Breast epithelium (tissue), 4 donors: ENCODE measurements at regions not wholly inside any gene's neighbourhood (a gene's known extent, or its start where the extent isn't known, plus 50 kb on each side); places are given as distances from the start of the nearest gene placed in this dataset.
A peak's percentile ranks its signal among the peaks of the same experiment; 100 is the strongest.

Experiments
- DNase-seq, 2 donors: peaks; one replicate each; pipeline ENCODE4 v3.0.0-alpha.2; 2019; ENCODE audit warnings: low spot score in 2 of 2
- H3K27ac ChIP-seq, 2 donors: fragments of 200-600 bp; sonication (generic) in 1 of 2; one replicate each; pipeline ENCODE4 v1.5.1; 2016 to 2019; ENCODE audit warnings: mild to moderate bottlenecking in 1 of 2
- H3K27me3 ChIP-seq, 2 donors: fragments of 200-600 bp; sonication (generic) in 1 of 2; one replicate each; pipeline versions ENCODE4 v1.5.1 to v1.6.0; 2017 to 2019; ENCODE audit warnings: control low read depth in 1 of 2, mild to moderate bottlenecking in 1 of 2
- H3K36me3 ChIP-seq: fragments of 200-600 bp; one replicate; pipeline ENCODE4 v1.5.1; 2019
- H3K4me1 ChIP-seq, 2 donors: fragments of 200-600 bp; sonication (generic); one replicate each; pipeline ENCODE4 v1.5.1; 2016 to 2019; ENCODE audit warnings: control low read depth in 1 of 2
- H3K4me3 ChIP-seq, 3 donors: fragments of 200-600 bp; sonication (generic); 1 replicate in 2 of 3; 2 replicates in 1 of 3; pipeline ENCODE4 v1.5.1; 2016 to 2019; ENCODE audit warnings: mild to moderate bottlenecking in 3 of 3, moderate library complexity in 2 of 3
- H3K9me3 ChIP-seq, 2 donors: fragments of 200-600 bp; sonication (generic) in 1 of 2; one replicate each; pipeline ENCODE4 v1.5.1; 2016 to 2019; ENCODE audit warnings: control low read depth in 1 of 2
- POLR2A ChIP-seq: fragments of 450-650 bp; IDR thresholded peaks from one replicate; pipeline ENCODE4 v1.6.1; 2016; ENCODE audit warnings: antibody characterized with exemption, mild to moderate bottlenecking, moderate library complexity
- POLR2AphosphoS5 ChIP-seq, 3 donors: sonication (generic); formaldehyde crosslinking; IDR thresholded peaks; one replicate each; pipeline ENCODE4 v1.6.1; 2017; ENCODE audit warnings: antibody characterized with exemption in 3 of 3
- intact Hi-C: fragments of 100-400 bp; cut with DNase I; formaldehyde crosslinking; loops from one replicate; pipeline ENCODE4 v1.15.1; 2023; ENCODE audit warnings: low total_unique reads
- TF ChIP-seq, protein P1 (sequence below), 3 donors: fragments of 450-650 bp; IDR thresholded peaks; one replicate each; pipeline ENCODE4 v1.5.1; 2016 to 2017; ENCODE audit warnings: antibody characterized with exemption in 3 of 3, mild to moderate bottlenecking in 3 of 3, moderate library complexity in 3 of 3

DNA sequence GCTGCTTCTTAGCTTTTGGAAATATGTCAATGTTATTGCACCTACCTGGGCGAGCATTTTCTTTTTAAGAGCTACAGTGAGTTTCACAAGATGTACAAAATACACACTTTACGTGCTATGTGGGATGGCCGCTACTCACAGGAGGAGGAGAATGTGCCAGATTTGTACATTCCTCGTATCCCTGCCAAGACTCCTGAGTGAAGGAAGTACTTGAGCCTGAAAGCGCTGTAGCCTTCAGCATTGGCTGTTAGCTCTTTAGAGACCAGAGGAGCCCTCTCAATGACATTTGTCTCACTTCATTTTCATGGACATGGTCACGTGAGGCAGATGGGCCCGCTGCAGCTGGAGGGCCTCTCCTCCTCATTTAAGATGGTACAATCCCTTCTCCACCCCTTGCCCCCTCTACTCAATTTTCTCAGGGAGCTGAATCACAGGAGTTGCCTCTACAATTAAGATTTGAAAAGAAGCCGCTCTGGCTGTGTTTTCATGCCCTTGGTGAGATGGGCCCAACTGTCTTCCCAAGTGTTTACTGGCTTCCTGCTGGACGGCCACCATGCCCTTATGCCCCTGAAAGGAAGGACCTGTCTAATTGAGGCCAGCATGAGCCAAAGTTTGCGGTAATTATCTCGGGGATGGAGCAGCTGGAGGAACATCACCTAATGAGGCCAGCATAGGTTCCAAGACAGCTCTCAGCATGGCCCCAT, 442.6 kb downstream of the PRDM2 start:
- no peaks in the 10 kb centered on the region for H3K9me3 ChIP-seq
- peak in 1 of 2 donors; percentile 38 for DNase-seq
- no peak overlapping the region for H3K4me3 ChIP-seq
- no peaks in the 10 kb centered on the region for H3K27me3 ChIP-seq
- H3K27ac ChIP-seq, result peak overlapping the region in 1 of 2 donors; percentile 7
- TF ChIP-seq, protein P1, sequence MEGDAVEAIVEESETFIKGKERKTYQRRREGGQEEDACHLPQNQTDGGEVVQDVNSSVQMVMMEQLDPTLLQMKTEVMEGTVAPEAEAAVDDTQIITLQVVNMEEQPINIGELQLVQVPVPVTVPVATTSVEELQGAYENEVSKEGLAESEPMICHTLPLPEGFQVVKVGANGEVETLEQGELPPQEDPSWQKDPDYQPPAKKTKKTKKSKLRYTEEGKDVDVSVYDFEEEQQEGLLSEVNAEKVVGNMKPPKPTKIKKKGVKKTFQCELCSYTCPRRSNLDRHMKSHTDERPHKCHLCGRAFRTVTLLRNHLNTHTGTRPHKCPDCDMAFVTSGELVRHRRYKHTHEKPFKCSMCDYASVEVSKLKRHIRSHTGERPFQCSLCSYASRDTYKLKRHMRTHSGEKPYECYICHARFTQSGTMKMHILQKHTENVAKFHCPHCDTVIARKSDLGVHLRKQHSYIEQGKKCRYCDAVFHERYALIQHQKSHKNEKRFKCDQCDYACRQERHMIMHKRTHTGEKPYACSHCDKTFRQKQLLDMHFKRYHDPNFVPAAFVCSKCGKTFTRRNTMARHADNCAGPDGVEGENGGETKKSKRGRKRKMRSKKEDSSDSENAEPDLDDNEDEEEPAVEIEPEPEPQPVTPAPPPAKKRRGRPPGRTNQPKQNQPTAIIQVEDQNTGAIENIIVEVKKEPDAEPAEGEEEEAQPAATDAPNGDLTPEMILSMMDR (IDR thresholded peaks at IDR 0.05), result no peak
- H3K4me1 ChIP-seq, result peaks cover 0 to 14% of the 10 kb centered on the region in 2 donors
- H3K36me3 ChIP-seq, result no peaks in the 10 kb centered on the region
- intact Hi-C loops, result no loop called here

DNA sequence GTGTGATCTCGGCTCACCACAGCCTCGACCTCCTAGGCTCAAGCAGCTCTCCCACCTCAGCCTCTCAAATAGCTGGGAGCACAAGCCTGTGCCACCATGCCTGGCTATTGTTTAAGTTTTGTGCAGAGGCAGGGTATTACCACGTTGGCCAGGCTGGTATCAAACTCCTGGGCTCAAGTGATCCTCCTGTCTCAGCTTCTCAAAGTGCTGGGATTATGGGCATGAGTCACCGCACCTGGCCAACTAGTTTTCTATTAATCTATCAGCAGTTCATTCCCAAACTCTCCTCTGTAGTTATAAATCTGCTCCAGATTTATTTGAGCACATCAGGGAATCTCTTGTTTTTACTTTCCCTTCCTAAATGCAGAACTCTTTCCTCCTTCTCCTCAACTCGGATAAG, 443.8 kb downstream of the PRDM2 start:
- no peak overlapping the region for H3K27ac ChIP-seq
- no peak for TF ChIP-seq POLR2AphosphoS5 (IDR thresholded peaks at IDR 0.05)
- no peak for TF ChIP-seq POLR2A
- TF ChIP-seq, protein P1 (IDR thresholded peaks at IDR 0.05), result no peak
- no peaks in the 10 kb centered on the region for H3K27me3 ChIP-seq
- H3K9me3 ChIP-seq, result no peaks in the 10 kb centered on the region
- no peaks in the 10 kb centered on the region for H3K36me3 ChIP-seq
- no peak for DNase-seq
- H3K4me1 ChIP-seq, result peaks cover 0 to 14% of the 10 kb centered on the region in 2 donors
- intact Hi-C loops, result no loop called here
- H3K4me3 ChIP-seq, result no peak overlapping the region

DNA sequence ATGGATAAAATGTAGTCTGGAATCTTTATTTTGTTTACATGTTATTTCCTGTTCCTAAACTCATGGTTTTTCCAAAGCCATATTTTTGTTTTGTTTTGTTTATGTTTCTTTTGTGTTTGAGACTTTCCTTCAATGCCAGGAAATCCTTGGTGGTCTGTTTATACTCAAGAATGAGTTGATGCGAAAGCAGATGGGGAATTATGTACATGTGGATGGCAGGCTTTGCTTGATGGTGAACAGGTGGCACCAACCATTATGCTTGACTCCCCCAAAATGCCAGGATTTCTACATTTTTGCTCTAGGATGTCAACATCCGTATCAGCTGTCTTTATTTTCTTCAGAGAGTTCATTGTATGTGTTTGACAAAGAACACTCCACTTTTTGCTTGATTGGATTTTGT, 448.5 kb downstream of the PRDM2 start:
- H3K27ac ChIP-seq, result no peak overlapping the region
- no peaks in the 10 kb centered on the region for H3K36me3 ChIP-seq
- H3K9me3 ChIP-seq, result no peaks in the 10 kb centered on the region
- intact Hi-C loops, result no loop called here
- TF ChIP-seq, protein P1 (IDR thresholded peaks at IDR 0.05), result no peak
- TF ChIP-seq POLR2AphosphoS5 (IDR thresholded peaks at IDR 0.05) (no peak), POLR2A (no peak)
- no peaks in the 10 kb centered on the region for H3K4me1 ChIP-seq
- no peak overlapping the region for H3K4me3 ChIP-seq
- no peaks in the 10 kb centered on the region for H3K27me3 ChIP-seq
- DNase-seq, result no peak

DNA sequence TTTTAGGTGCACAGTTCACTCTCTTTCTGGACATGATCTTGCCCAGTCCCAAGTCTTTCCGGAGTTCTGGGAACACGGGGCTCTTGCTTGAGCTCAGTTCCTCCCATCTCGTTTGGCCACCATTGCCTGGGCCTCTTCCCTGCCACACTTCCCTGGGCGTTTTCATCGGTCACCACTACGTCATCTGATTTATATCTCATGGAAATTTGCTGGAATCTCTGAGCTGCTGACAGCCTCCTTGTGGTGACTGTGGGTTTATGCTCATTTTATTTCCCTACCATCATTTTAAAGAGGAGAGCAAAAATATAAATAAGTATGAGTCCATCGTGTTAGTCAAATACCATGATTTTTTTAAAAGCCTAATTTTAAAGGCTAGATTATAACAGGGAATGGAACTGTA, 449.1 kb upstream of the KAZN start:
- intact Hi-C loops, result no loop called here
- Histone ChIP-seq H3K9me3 (no peaks in the 10 kb centered on the region), H3K4me1 (no peaks in the 10 kb centered on the region), H3K27me3 (no peaks in the 10 kb centered on the region), H3K36me3 (no peaks in the 10 kb centered on the region), H3K27ac (no peak overlapping the region), H3K4me3 (no peak overlapping the region)
- no peak for TF ChIP-seq POLR2A
- TF ChIP-seq, protein P1 (IDR thresholded peaks at IDR 0.05), result no peak
- no peak for TF ChIP-seq POLR2AphosphoS5 (IDR thresholded peaks at IDR 0.05)
- no peak for DNase-seq

DNA sequence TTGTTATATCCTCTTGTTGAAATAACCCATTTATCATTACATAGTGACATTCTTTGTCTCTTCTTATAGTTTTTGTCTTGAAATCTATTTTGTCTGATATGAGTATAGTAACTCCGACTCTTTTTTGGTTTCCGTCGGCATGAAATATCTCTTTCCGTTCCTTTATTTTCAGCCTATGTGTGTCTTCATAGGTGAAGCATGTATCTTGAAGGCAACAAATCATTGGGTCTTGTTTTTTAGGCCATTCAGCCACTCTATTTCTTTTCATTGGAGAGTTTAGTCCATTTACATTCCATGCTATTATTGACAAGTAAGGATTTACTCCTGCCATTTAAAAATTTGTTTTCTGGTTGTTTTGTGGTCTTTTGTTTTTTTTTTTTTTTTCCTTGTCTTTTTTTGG, 441.9 kb upstream of the KAZN start:
- H3K9me3 ChIP-seq, result peaks cover 8 to 9% of the 10 kb centered on the region in 2 donors
- no peak overlapping the region for H3K27ac ChIP-seq
- H3K36me3 ChIP-seq, result no peaks in the 10 kb centered on the region
- no peaks in the 10 kb centered on the region for H3K4me1 ChIP-seq
- no peak overlapping the region for H3K4me3 ChIP-seq
- no peaks in the 10 kb centered on the region for H3K27me3 ChIP-seq
- intact Hi-C loops, result no loop called here
- DNase-seq, result no peak
- TF ChIP-seq, protein P1 (IDR thresholded peaks at IDR 0.05), result no peak
- TF ChIP-seq POLR2A (no peak), POLR2AphosphoS5 (IDR thresholded peaks at IDR 0.05) (no peak)
